Adipocyte (in vitro differentiated cells): ENCODE measurements at regions not wholly inside any gene's neighbourhood (a gene's known extent, or its start where the extent isn't known, plus 50 kb on each side); places are given as distances from the start of the nearest gene placed in this dataset.
"Not testable (repeated sequence)": the region's sequence is repeated elsewhere in the genome, so short reads cannot be mapped to it uniquely, and the experiment has no call there.

Experiments
- DNase-seq: peaks from one replicate; pipeline ENCODE4 v3.0.0-alpha.2; 2015; ENCODE audit warnings: low read depth
- H3K27me3 ChIP-seq: replicated peaks from 2 replicates; pipeline ENCODE4 v1.7.0; 2013; ENCODE audit warnings: mild to moderate bottlenecking, low read length, moderate library complexity; ENCODE audit not compliant: control insufficient read depth, insufficient read depth
- H3K36me3 ChIP-seq: 2 replicates; pipeline ENCODE4 v1.7.0; 2013; ENCODE audit warnings: low read length, mild to moderate bottlenecking, moderate library complexity; ENCODE audit not compliant: control insufficient read depth, insufficient read depth, severe bottlenecking
- H3K4me1 ChIP-seq: 2 replicates; pipeline ENCODE4 v1.7.0; 2013; ENCODE audit warnings: mild to moderate bottlenecking, low read length, moderate library complexity; ENCODE audit not compliant: control insufficient read depth, insufficient read depth
- H3K4me3 ChIP-seq: 2 replicates; pipeline ENCODE4 v1.7.0; 2013; ENCODE audit warnings: mild to moderate bottlenecking, low read length, moderate library complexity
- H3K9ac ChIP-seq: 2 replicates; pipeline ENCODE4 v1.7.0; 2013; ENCODE audit warnings: mild to moderate bottlenecking, low read length, moderate library complexity
- H3K9me3 ChIP-seq: 2 replicates; pipeline ENCODE4 v1.7.0; 2013; ENCODE audit warnings: mild to moderate bottlenecking, low read length, moderate library complexity; ENCODE audit not compliant: control insufficient read depth

- H3K9ac ChIP-seq, result no peak overlapping the region
- DNase-seq, result no peak
- H3K4me1 ChIP-seq, result no peaks in the 10 kb centered on the region
- H3K27me3 ChIP-seq, result no peaks in the 10 kb centered on the region
- H3K4me3 ChIP-seq, result no peak overlapping the region
- no peaks in the 10 kb centered on the region for H3K9me3 ChIP-seq
- H3K36me3 ChIP-seq, result no peaks in the 10 kb centered on the region
These were observed 641.5 kb downstream of the GABRG1 start for GRCh38 chr4:45482346-45482745.

GRCh38 chr4:45477311-45477733 lies 646.5 kb downstream of the GABRG1 start:
- Histone ChIP-seq H3K9me3 (peaks cover 2% of the 10 kb centered on the region), H3K36me3 (no peaks in the 10 kb centered on the region), H3K4me3 (no peak overlapping the region), H3K4me1 (no peaks in the 10 kb centered on the region), H3K9ac (no peak overlapping the region), H3K27me3 (no peaks in the 10 kb centered on the region)
- no peak for DNase-seq

- Histone ChIP-seq H3K27me3 (no peaks in the 10 kb centered on the region), H3K9me3 (peaks cover 2% of the 10 kb centered on the region), H3K4me1 (no peaks in the 10 kb centered on the region), H3K9ac (no peak overlapping the region), H3K4me3 (no peak overlapping the region), H3K36me3 (no peaks in the 10 kb centered on the region)
- no peak for DNase-seq
These were observed 648.3 kb downstream of the GABRG1 start for GRCh38 chr4:45475548-45475947.

- Histone ChIP-seq H3K9me3 (peaks cover 2% of the 10 kb centered on the region), H3K9ac (no peak overlapping the region), H3K4me3 (no peak overlapping the region), H3K36me3 (no peaks in the 10 kb centered on the region), H3K4me1 (no peaks in the 10 kb centered on the region), H3K27me3 (no peaks in the 10 kb centered on the region)
- no peak for DNase-seq
These were observed 651.4 kb downstream of the GABRG1 start for GRCh38 chr4:45472490-45472889.

GRCh38 chr4:45471335-45471734 lies 652.5 kb downstream of the GABRG1 start:
- DNase-seq, result no peak
- no peak overlapping the region for H3K4me3 ChIP-seq
- no peaks in the 10 kb centered on the region for H3K36me3 ChIP-seq
- H3K4me1 ChIP-seq, result no peaks in the 10 kb centered on the region
- no peak overlapping the region for H3K9ac ChIP-seq
- no peaks in the 10 kb centered on the region for H3K27me3 ChIP-seq
- peaks cover 2% of the 10 kb centered on the region for H3K9me3 ChIP-seq

- Histone ChIP-seq H3K9me3 (no peaks in the 10 kb centered on the region), H3K36me3 (no peaks in the 10 kb centered on the region), H3K9ac (no peak overlapping the region), H3K4me3 (no peak overlapping the region), H3K4me1 (no peaks in the 10 kb centered on the region), H3K27me3 (no peaks in the 10 kb centered on the region)
- DNase-seq, result no peak
These were observed 656.7 kb downstream of the GABRG1 start for GRCh38 chr4:45467157-45467556.

GRCh38 chr4:45460157-45460556 lies 663.7 kb downstream of the GABRG1 start:
- DNase-seq, H3K36me3 ChIP-seq, H3K4me3 ChIP-seq, H3K27me3 ChIP-seq, H3K9me3 ChIP-seq, H3K9ac ChIP-seq, H3K4me1 ChIP-seq: not testable (repeated sequence)

GRCh38 chr4:45455217-45455616 lies 668.6 kb downstream of the GABRG1 start:
- Histone ChIP-seq H3K4me1 (no peaks in the 10 kb centered on the region), H3K9me3 (no peaks in the 10 kb centered on the region), H3K36me3 (no peaks in the 10 kb centered on the region), H3K27me3 (no peaks in the 10 kb centered on the region), H3K9ac (no peak overlapping the region), H3K4me3 (no peak overlapping the region)
- DNase-seq, result no peak

GRCh38 chr4:45453258-45453853 lies 670.5 kb downstream of the GABRG1 start:
- DNase-seq, result peak; percentile 7
- Histone ChIP-seq H3K4me3 (no peak overlapping the region), H3K9ac (no peak overlapping the region), H3K4me1 (no peaks in the 10 kb centered on the region), H3K27me3 (no peaks in the 10 kb centered on the region), H3K36me3 (no peaks in the 10 kb centered on the region), H3K9me3 (no peaks in the 10 kb centered on the region)

GRCh38 chr4:45442466-45442865 lies 681.4 kb downstream of the GABRG1 start:
- Histone ChIP-seq H3K9me3 (no peaks in the 10 kb centered on the region), H3K4me3 (no peak overlapping the region), H3K9ac (no peak overlapping the region), H3K4me1 (no peaks in the 10 kb centered on the region), H3K36me3 (no peaks in the 10 kb centered on the region), H3K27me3 (no peaks in the 10 kb centered on the region)
- no peak for DNase-seq

GRCh38 chr4:45438047-45438446 lies 685.8 kb downstream of the GABRG1 start:
- no peak for DNase-seq
- Histone ChIP-seq H3K4me3 (no peak overlapping the region), H3K4me1 (no peaks in the 10 kb centered on the region), H3K9ac (no peak overlapping the region), H3K9me3 (no peaks in the 10 kb centered on the region), H3K27me3 (no peaks in the 10 kb centered on the region), H3K36me3 (no peaks in the 10 kb centered on the region)

- Histone ChIP-seq H3K9me3 (no peaks in the 10 kb centered on the region), H3K4me3 (no peak overlapping the region), H3K27me3 (no peaks in the 10 kb centered on the region), H3K4me1 (no peaks in the 10 kb centered on the region), H3K9ac (no peak overlapping the region), H3K36me3 (no peaks in the 10 kb centered on the region)
- DNase-seq, result no peak
These were observed 686.5 kb downstream of the GABRG1 start for GRCh38 chr4:45437381-45437780.
